GM10266 (cell line): ENCODE measurements at regions not wholly inside any gene's neighbourhood (a gene's known extent, or its start where the extent isn't known, plus 50 kb on each side); places are given as distances from the start of the nearest gene placed in this dataset.

ENCODE experiments used
- DNase-seq: peaks from one replicate; pipeline ENCODE4 v3.0.0; 2012; ENCODE audit errors: extremely low spot score
- CTCF ChIP-seq: IDR thresholded peaks from 2 replicates; pipeline ENCODE4 v1.5.1; 2012; ENCODE audit warnings: mild to moderate bottlenecking, low read depth; ENCODE audit not compliant: control insufficient read depth, insufficient read depth; ENCODE audit errors: missing control alignments

GRCh38 chr16:74232806-74233465 is 63.7 kb upstream of the PSMD7 start:
- no peak for DNase-seq
- no peak for TF ChIP-seq CTCF

GRCh38 chr16:74230126-74230525 is 66.5 kb upstream of the PSMD7 start:
- DNase-seq: no peak
- no peak for TF ChIP-seq CTCF

- TF ChIP-seq CTCF: peak; percentile 25
These were observed 70.2 kb upstream of the PSMD7 start for GRCh38 chr16:74226338-74226954.

GRCh38 chr16:74224828-74225612 is 71.6 kb upstream of the PSMD7 start:
- DNase-seq: no peak
- TF ChIP-seq CTCF: no peak

More at GRCh38 chr16:74226338-74226954, 70.2 kb upstream of the PSMD7 start:
- no peak for DNase-seq

GRCh38 chr16:74221828-74222227 is 74.8 kb upstream of the PSMD7 start:
- TF ChIP-seq CTCF: no peak

GRCh38 chr16:74219706-74220105 is 76.9 kb upstream of the PSMD7 start:
- no peak for DNase-seq
- no peak for TF ChIP-seq CTCF

More at GRCh38 chr16:74221828-74222227, 74.8 kb upstream of the PSMD7 start:
- no peak for DNase-seq
